Tongue (tissue), 2 donors: ENCODE measurements at regions not wholly inside any gene's neighbourhood (a gene's known extent, or its start where the extent isn't known, plus 50 kb on each side); places are given as distances from the start of the nearest gene placed in this dataset. TPM values are rescaled to one million over a fixed set of nuclear protein-coding genes. Genes with fewer than 3 reads are reported as not detected.

ENCODE experiments used
- DNase-seq: peaks from one replicate; pipeline ENCODE4 v3.0.0-alpha.2; 2015
- small RNA-seq: library from RNA; depleted of rRNA; stranded (forward); fragments of <200 nt; gene quantifications from one replicate; pipeline ENCODE3, GENCODE V24; 2014; ENCODE audit warnings: low replicate concordance

- DNase-seq = peak; percentile 6
Measured at GRCh38 chr10:125213541-125214282, 53.3 kb upstream of the CTBP2 start.

DNA sequence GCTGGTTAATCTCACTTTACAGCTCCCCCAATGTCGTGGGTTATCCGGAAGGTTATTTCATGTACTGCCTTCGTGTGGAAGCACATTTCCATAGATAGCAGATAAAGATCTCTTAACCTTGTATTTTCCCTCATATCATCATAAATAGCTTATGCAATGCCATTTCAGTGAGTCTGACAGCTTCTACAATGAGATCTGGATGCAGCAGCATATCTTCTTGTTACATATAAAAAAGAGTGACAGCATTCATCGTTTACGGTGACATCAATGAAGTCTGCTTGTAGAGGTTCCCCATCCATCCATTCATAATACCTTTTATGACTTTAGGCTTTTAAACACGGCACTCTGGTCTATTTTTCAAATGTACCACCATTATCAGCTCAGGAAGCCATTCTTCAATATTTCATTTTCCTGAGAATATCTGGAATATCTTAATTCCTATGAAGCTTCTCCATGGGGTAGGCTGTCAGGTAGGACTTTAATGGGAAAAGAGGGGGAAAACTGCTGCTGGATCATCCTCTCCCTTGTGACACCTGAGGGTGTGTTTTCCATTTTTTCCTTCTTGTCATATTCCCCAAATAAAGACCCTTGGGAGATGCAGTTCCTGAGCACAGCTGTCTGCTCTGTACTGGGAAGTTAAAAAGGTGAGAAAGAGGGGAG, 51.9 kb upstream of the CTBP2 start:
- DNase-seq = no peak

Small RNA genes in the stretch of these regions (small RNA-seq; reads per million reads assigned to genes)
- gene RPS27P18 = not detected
